ENCODE measurements at regions not wholly inside any gene's neighbourhood (a gene's known extent, or its start where the extent isn't known, plus 50 kb on each side); places are given as distances from the start of the nearest gene placed in this dataset.
"Not testable (repeated sequence)": the region's sequence is repeated elsewhere in the genome, so short reads cannot be mapped to it uniquely, and the experiment has no call there.

DNA sequence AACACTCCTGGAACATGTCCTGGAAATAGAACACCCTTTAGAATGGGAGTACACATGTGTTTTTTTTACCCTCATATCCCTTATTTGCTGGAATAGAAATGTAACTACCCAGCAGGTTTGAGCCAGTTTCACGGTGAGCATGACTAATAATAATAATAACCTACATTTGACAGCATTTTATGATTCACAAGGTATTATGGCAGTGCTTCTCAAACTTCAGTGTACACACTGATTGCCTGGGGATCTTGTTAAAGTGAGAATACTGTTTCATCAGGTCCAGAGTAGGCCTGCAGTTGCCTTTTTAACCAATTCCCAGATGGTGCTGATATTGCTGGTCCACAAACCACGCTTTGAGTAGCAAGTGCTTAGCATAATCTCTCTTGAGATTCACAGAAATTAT, 63.9 kb downstream of the NFKBIZ start:
- no peak for DNase-seq (ENCODE audit: low read depth in 2 of 2)

DNA sequence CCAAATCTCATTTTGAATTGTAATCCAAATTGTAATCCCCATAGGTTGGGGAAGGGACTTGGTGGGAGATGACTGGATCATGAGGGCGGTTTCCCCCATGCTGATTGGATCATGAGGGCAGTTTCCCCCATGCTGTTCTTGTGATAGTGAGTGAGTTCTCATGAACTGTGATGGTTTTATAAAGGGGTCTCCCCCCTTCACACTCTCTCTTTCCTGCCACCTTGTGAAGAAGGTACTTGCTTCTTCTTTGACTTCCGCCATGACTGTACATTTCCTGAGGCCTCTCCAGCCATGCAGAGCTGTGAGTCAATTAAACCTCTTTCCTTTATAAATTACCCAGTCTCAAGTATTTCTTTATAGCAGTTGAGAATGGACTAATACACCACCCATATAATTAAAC, 68.4 kb downstream of the NFKBIZ start:
- DNase-seq (ENCODE audit: low read depth in 2 of 2), result not testable (repeated sequence)

DNA sequence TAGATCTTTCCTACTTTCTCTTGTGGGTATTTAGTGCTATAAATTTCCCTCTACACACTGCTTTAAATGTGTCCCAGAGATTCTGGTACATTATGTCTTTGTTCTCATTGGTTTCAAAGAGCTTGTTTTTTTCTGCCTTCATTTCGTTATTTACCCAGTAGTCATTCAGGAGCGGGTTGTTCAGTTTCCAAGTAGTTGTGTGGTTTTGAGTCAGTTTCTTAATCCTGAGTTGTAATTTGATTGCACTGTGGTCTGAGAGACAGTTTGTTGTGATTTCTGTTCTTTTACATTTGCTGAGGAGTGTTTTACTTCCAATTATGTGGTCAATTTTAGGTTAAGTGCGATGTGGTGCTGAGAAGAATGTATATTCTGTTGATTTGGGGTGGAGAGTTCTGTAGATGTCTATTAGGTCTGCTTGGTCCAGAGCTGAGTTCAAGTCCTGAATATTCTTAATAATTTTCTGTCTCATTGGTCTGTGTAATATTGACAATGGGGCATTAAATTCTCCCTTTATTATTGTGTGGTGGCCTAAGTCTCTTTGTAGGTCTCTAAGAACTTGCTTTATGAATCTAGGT, 72.9 kb downstream of the NFKBIZ start:
- DNase-seq (ENCODE audit: low read depth in 2 of 2), result not testable (repeated sequence)

DNA sequence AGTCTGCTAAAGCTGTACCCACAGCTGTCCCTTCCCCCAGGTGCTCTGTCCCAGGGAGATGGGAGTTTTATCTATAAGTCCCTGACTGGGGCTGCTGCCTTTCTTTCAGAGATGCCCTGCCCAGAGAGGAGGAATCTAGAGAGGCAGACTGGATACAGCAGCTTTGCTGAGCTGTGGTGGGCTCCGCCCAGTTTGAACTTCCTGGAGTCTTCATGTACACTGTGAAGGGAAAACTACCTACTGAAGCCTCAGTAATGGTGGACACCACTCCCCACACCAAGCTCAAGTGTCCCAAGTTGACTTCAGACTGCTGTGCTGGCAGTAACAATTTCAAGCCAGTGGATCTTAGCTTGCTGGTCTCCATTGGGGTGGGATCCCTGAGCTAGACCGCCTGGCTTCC, 75.3 kb downstream of the NFKBIZ start:
- not testable (repeated sequence) for DNase-seq (ENCODE audit: low read depth in 2 of 2)

DNA sequence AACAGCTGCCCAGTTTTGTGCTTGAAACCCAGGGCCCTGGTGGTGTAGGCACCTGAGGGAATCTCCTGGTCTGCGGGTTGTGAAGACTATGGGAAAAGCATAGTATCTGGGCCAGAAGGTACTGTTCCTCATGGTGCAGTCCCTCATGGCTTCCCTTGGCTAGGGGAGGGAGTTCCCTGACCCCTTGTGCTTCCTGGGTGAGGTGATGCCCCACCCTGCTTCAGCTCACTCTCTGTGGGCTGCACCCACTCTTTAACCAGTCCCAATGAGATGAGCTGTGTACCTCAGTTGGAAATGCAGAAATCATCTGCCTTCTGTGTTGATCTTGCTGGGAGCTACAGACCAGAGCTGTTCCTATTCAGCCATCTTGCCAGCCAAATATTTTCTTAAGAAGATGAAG, 75.8 kb downstream of the NFKBIZ start:
- DNase-seq (ENCODE audit: low read depth in 2 of 2), result not testable (repeated sequence)

DNA sequence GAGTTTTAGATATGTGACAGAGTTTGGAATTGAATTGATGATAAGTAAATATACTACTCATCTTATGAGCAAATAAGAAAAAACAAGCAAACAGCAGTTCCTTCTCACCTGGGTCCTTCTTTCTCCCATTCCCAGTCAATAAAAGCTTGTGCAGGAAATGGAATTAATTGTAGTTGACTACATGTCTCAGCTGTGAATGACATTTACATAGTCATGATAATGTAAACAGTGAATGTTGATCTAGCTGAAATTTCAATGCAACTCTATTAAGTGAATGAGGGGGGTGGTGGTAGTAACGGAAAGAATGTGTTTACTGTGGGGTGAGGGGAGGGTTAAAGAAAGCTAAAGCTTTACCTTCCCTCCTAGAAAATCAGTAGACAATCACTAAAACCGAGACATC, 76.2 kb downstream of the NFKBIZ start:
- DNase-seq (ENCODE audit: low read depth in 2 of 2), result no peak

DNA sequence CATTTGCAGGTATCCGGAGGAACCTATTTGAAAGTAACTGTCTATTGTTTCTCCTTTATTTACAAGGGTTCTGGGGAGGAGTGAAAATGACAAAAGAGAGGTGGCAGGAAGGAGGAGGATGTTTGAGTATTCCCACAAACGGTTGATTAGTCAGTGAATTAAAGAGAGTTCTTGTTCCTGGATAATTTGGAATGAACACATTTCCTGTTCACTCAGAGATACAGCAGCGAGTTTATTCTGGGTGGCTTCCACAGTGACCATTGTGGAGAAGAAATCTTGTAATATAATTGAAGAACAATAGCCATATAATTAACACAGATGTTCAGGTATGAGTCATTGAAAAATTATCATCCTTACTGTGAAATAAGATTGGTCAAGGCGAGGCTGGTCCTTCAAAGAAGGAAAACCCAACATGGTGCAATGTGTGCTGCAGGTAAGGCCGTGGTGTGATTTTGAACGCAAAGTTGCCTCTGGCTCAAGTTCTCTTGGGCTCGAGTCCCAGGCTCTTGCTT, 77.3 kb downstream of the NFKBIZ start:
- DNase-seq (ENCODE audit: low read depth in 2 of 2), result no peak

DNA sequence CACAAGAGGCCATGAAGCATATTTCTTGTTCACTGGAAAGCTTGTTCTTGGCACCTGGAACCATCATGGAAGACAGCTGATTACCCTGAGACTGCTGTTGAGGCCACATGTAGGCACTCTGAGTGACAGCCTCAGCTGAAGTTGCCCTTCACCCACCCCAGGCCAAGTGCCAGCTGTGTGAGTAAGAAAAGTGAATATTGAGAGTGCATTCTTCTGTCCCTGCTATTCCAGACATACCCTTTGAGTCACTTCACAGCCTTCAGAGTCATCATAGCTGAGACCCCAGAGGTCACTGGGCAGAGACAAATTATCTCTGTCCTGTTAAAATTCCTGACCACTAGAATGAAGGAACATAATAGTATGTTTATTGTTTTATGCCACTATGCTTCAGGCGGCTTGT, 79.6 kb downstream of the NFKBIZ start:
- no peak for DNase-seq (ENCODE audit: low read depth in 2 of 2)

DNA sequence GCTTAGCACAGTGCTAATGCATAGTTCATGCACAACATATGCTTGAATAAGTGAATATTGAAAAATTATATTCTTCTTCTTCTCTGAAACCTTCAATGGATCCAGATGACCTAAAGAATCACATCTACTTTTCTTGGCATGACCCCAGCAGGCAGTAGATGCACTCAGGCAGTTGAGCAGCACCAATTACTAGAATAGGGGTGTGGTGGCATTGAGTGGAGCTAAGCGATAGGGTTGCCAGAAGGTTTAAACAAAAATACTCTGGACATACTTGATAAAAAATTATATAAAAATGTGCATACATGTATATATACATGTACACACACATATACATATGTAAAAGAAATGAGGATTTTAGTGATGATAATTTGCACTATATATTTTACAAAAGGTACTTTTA, 81.8 kb downstream of the NFKBIZ start:
- no peak for DNase-seq (ENCODE audit: low read depth in 2 of 2)

DNA sequence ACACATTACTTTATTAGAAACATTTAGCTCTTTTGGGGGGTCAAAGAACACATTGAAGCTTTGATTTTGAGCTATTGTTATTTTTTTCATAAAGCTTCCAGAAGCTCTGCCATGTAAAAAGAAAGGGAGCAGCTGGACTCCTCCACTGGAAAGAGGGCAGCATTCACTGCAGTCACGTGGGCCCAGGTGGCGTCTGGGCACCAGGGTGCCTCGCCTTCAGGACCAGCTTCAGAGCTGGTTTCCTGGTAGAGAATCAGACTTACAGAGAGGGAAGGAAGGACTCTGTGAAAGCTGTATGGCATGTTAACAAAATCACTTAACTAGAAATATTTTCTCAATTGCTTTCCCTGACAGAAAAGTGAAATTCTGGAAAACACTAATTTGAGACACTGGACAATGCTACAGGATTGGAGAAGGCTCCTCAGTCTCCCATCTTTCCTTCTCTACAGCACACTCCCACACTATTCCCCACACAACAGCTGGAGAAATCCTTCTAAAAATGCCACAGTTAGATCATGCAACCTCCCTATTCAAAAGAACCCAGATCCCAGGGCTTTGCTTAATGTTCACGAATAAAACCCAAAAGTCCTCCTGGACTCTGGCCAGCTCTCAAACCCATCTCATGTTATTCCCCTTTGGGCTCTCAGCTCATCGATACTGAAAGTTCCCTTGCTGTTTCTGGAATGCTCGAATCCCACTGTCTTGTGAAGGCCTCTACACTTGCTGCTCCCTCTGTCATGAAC, 83.2 kb downstream of the NFKBIZ start:
- no peak for DNase-seq (ENCODE audit: low read depth in 2 of 2)

DNA sequence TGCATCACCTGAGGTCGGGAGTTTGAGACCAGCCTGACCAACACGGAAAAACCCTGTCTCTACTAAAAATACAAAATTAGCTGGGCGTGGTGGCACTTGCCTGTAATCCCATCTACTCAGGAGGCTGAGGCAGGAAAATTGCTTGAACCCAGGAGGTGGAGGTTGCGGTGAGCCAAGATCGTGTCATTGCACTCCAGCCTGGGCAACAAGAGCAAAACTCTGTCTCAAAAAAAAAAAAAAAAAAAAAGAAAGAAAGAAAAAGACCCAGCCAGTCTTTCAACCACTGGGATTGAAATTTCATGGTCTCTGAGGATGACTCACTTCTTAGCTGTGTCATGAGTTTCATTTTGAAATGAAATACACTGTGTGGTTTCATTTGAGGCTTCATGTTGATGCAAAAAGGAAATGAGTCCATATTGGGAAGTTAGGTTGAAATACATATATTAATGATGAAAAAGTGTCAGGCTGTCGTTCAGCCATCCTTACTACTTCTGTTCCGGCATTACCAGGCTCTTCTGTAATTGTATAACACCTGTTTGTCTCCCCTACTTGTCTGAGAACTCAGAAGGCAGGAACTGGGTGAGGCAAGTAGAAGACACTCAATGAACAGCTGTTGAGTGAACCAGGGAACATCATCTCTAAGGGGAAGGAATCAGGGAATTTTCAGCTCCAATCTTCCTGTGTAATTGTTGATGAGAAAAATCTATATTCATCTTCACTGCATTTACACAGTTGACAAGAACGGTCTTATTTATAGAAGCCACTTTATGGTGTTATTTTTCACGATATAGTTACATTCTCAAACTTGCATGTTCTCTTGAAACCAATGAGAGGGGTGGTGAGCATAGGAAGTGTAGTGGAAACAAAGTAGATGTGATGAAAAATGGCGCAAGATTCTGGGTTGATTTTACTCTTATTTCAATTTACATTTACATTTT, 87.4 kb downstream of the NFKBIZ start:
- DNase-seq (ENCODE audit: low read depth in 2 of 2), result no peak

DNA sequence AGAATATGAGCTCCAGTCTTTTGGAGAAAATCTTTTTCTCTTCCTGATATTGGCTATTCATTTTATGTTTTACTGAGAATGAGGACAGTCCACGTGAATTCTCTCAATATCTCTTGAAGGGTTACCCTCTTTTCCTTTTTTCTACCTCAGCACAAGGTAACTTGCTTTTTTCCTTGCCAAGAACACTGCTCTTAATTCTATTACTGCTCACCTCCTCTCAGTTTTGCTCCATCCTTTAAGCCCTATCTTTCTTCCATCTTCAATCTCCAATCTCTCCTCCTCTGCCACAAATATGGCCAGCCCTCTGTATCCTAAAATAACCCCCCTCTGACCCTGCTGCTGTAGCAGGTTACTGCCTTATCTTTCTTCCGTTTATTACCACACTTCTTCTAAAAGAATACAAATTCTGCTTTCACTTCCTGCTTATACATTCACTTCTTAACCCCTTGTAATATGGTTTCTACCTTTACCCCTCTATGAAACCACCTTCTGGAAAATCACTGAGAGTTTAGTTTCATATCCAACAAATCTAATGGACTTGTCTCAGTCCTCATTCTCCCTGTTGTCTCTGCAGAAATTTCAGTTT, 89.0 kb downstream of the NFKBIZ start:
- DNase-seq (ENCODE audit: low read depth in 2 of 2), result no peak

DNA sequence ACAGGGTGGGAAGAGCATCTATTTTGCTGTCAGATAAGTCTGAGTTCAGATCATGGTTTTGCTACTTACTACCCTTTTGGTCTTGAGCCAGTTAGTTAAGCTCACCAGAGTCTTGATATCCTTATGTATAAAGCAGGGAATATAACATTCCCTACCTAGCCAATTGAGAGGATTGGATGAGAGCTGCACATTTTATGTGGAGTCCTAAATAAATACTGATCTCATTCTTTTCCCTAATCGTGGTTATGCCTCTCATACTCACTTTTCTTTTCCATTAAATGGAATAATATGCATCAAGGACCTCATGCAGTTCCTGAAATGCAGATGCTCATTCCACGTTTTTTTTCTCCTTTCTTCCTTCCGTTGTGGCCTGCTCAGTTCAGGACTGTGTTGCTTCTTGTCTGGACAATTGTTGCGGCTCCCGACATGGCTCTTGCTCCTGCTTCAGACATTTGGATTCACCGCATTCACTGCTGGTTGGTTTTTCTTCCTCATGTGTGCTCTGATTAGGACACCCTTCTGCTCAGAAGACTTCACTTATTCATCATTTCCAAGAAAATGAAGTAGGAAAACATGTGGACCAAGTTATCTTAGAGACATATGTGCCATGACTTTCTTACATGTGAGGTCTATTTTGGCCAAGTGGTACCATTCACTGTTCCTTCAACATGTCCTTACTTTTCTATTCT, 90.2 kb downstream of the NFKBIZ start:
- no peak for DNase-seq (ENCODE audit: low read depth in 2 of 2)

DNA sequence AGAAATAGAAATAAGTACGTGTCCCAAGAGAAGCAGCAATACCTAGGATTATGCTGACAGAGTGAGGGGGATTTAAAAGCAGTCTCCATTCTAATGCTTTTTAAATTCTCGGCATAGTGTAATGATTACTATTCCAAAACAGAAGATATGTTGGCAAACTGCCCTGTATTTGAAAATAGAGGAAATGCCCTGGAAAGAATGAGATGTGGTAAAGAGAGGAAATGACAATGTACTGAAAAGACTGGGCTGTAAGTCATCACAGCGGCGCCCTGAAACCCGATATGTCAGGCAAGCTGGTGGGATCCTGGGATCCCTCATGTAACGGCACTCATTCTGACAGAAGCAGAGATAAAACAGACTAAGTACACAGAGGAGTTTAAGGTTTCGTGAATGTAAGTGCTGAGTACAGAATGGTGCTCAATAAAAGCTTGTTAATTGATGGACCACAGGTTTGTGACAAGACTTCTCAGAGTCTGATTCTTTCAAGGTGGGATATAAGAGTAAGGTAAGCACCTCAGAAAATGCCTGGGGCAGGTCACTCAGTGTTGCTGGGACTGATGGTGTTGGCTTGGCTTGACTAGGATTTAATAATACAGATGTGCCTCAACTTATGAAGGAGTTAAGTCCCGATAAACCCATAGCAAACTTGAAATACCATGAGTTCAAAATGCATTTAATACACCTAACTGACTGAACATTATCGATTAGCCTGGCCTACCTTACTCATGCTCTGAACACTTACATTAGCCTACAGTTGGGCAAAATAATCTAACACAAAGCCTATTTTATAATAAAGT, 91.4 kb downstream of the NFKBIZ start:
- no peak for DNase-seq (ENCODE audit: low read depth in 2 of 2)

DNA sequence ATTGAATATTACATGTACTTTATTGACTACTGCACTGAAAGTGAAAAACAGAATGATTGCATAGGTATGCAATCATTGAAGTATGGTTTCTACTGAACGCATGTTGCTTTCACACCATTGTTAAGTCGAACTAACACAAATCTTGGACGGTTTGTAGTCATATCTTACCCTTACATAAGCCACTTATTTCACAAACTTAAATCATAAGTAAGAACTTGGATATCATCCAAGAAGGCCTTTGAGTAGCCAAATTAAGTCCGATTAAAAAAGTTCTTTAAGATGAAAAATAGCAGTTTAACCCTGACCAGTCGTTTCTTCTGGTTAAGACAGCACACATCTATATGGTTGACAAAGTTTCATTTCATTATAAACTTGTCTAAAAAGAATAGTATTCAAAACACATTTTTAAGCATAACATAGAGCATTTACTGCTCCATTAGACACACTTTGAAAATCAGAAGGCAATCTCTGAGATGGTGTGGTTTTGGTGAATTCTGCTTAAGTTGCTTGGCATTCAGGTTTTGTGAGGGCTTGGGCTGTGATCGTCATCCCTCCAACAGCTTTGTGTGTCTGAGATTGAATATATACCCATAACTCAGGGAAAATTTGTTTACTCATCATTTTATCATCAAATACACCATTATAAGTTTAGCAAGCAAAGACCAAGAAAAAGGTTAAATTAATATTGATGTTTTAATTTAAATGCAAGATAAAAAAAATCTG, 92.2 kb downstream of the NFKBIZ start:
- DNase-seq (ENCODE audit: low read depth in 2 of 2), result no peak

DNA sequence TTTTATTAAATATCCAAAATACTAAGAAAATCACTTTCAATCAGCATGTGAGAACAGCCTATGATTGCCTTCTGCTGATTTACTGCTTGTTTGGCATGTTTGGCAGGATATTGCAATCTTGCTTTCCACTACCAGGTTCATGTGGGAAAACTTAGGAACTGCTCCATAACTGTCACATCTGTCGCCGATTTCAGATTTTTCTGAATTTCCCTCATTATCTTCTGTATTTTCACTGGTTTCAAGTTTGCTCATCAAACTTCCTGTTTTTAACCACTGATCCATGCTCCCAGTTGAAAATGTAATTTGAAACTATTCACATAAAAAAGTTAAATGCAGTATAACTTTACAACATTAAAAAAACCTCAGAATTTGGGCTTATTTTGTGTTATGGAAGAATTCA, 93.0 kb downstream of the NFKBIZ start:
- DNase-seq (ENCODE audit: low read depth in 2 of 2), result no peak

DNA sequence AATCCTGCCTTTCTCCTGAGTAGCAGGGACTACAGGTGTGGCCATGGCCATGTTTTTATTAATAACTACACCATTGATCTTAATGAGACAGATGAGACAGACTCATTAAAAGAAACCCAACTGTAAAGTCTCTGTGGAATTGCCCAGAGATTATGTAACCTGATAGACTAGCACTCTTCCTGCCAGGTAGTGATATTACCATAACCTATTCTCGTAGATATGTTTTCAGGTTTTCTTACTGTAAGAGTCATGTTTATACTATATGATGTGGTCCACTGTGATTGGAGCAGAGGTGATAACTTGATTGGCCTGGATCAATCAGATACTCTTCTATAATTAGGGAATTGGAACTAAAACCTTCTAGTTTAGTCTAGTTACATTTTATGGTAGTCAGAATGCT, 93.7 kb downstream of the NFKBIZ start:
- DNase-seq (ENCODE audit: low read depth in 2 of 2), result no peak

DNA sequence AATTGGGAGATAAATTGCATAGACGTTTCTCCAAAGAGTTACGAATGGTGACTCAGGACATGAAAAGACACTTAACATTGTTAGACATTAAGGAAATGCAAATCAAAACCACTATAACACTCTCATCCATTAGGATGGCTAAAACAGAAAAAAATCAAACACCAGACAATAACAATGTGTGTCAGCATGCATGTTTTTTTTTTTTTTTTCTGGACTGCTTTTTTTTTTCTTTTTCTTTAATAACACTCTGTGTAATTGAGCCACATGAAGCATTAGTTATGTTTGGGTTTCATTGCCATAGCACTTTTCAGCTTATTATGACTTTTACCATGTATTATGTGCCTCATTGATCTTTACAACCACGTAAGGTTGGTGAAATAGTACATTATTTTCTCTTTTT, 95.0 kb downstream of the NFKBIZ start:
- no peak for DNase-seq (ENCODE audit: low read depth in 2 of 2)

DNA sequence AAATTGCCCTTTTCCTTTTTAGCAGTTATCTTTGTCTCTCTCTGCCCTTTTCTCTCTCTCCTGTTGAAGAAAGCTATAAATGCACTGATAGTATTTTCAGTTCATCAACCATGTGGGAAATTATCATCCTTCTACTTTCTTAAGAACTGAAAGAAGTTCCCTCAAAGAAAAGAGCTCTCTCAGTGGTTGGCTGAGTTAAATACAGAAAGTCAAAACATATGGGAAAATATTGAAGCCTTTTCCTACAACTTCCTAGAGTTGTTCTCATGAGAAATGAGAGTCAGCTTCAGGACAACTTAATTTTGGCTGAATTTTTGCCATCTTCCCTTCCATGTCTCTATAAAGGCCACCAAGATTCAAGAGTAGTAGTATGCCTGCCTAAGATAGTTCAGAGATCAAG, 96.7 kb downstream of the NFKBIZ start:
- no peak for DNase-seq (ENCODE audit: low read depth in 2 of 2)

DNA sequence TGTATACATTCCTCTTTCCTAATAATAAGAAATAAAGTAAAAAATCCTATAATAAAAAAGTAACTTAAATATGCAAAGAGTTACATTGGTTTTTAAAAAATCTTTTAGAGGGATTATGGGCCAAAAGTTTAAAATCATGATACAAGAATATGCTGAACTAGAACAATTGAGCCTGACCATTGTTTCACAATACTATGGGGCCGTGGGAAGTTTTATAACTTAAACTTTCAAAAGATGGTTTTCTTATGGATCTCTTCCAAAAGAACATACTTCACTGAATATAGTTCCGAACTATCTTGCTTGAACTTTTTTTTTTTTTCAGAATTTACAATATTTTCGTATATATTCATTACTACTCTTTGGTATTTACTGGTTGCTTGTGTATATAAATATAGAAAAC, 97.6 kb downstream of the NFKBIZ start:
- no peak for DNase-seq (ENCODE audit: low read depth in 2 of 2)
